OCI-LY1 (cell line): ENCODE measurements at regions not wholly inside any gene's neighbourhood (a gene's known extent, or its start where the extent isn't known, plus 50 kb on each side); places are given as distances from the start of the nearest gene placed in this dataset.

Source experiments
- H2AFZ ChIP-seq: fragments of 200-600 bp; sonication (generic), shearing (Covaris generic); 2 replicates; pipeline ENCODE4 v1.6.0; 2014; ENCODE audit warnings: antibody characterized with exemption, mild to moderate bottlenecking, low read length
- H3F3A ChIP-seq: fragments of 200-600 bp; sonication (generic), shearing (Covaris generic); 2 replicates; pipeline ENCODE4 v1.6.0; 2014; ENCODE audit warnings: mild to moderate bottlenecking, antibody characterized with exemption, low read length, moderate library complexity; ENCODE audit not compliant: insufficient read depth
- H3K27ac ChIP-seq: fragments of 200-600 bp; sonication (generic); 2 replicates; pipeline ENCODE4 v1.5.1; 2014; ENCODE audit warnings: low read length, mixed run types, mild to moderate bottlenecking, low read depth; ENCODE audit not compliant: poor library complexity, severe bottlenecking
- H3K27me3 ChIP-seq: fragments of 200-600 bp; sonication (generic); 2 replicates; pipeline ENCODE4 v1.6.0; 2014; ENCODE audit warnings: antibody characterized with exemption, mild to moderate bottlenecking, low read length, moderate library complexity; ENCODE audit not compliant: insufficient read depth
- H3K36me3 ChIP-seq: fragments of 200-600 bp; sonication (generic); 2 replicates; pipeline ENCODE4 v1.6.1; 2014; ENCODE audit warnings: mild to moderate bottlenecking, antibody characterized with exemption, low read length, moderate library complexity, mixed read lengths; ENCODE audit not compliant: insufficient read depth
- H3K4me1 ChIP-seq: fragments of 200-600 bp; sonication (generic); 2 replicates; pipeline ENCODE4 v1.5.1; 2014; ENCODE audit warnings: mild to moderate bottlenecking, low read length, moderate library complexity; ENCODE audit not compliant: insufficient read depth, severe bottlenecking
- H3K4me2 ChIP-seq: fragments of 200-600 bp; sonication (generic), shearing (Covaris generic); 2 replicates; pipeline ENCODE4 v1.6.1; 2014; ENCODE audit warnings: low read length
- H3K4me3 ChIP-seq: fragments of 200-600 bp; sonication (generic); 2 replicates; pipeline ENCODE4 v1.5.1; 2014; ENCODE audit warnings: low read length, low read depth, mild to moderate bottlenecking, mixed read lengths; ENCODE audit not compliant: poor library complexity, severe bottlenecking
- H3K79me2 ChIP-seq: fragments of 200-600 bp; shearing (Covaris generic); 2 replicates; pipeline ENCODE4 v1.6.1; 2016; ENCODE audit warnings: mixed run types, low read length, mixed read lengths; ENCODE audit not compliant: insufficient read depth
- H3K9ac ChIP-seq: fragments of 200-600 bp; sonication (generic), shearing (Covaris generic); 2 replicates; pipeline ENCODE4 v1.6.1; 2014; ENCODE audit warnings: mild to moderate bottlenecking, low read length, mixed read lengths
- H3K9me2 ChIP-seq: fragments of 200-600 bp; sonication (generic), shearing (Covaris generic); 2 replicates; pipeline ENCODE4 v1.6.1; 2014; ENCODE audit warnings: low read depth, mild to moderate bottlenecking, low read length, mixed read lengths
- H3K9me3 ChIP-seq: fragments of 200-600 bp; shearing (Covaris generic); 2 replicates; pipeline ENCODE4 v1.6.1; 2014; ENCODE audit warnings: low read length, mixed read lengths
- H4K20me1 ChIP-seq: fragments of 200-600 bp; sonication (generic), shearing (Covaris generic); 2 replicates; pipeline ENCODE4 v1.6.0; 2016; ENCODE audit warnings: mild to moderate bottlenecking, low read length; ENCODE audit not compliant: insufficient read depth
- EZH2 ChIP-seq: fragments of 200-600 bp; sonication (generic), shearing (Covaris generic); IDR thresholded peaks from 2 replicates; pipeline ENCODE4 v1.8.0; 2017; ENCODE audit warnings: borderline replicate concordance, mixed run types, mild to moderate bottlenecking, antibody characterized with exemption, low read length, moderate library complexity, mixed read lengths
- TF ChIP-seq, protein P1 (sequence below): fragments of 200-600 bp; sonication (generic), shearing (Covaris generic); IDR thresholded peaks from 2 replicates; pipeline ENCODE4 v1.5.1; 2017; ENCODE audit warnings: mild to moderate bottlenecking, antibody characterized with exemption, low read length, moderate library complexity, mixed read lengths

GRCh38 chr9:18208166-18209059 is 265.5 kb upstream of the ADAMTSL1 start:
- Histone ChIP-seq H3K27me3 (no peaks in the 10 kb centered on the region), H3K4me1 (no peaks in the 10 kb centered on the region), H3K4me3 (no peak overlapping the region), H4K20me1 (no peaks in the 10 kb centered on the region), H3K27ac (no peak overlapping the region), H3K9me3 (no peaks in the 10 kb centered on the region), H3F3A (no peaks in the 10 kb centered on the region), H3K36me3 (no peaks in the 10 kb centered on the region), H3K4me2 (no peak overlapping the region), H3K9me2 (no peaks in the 10 kb centered on the region), H2AFZ (no peak overlapping the region), H3K79me2 (no peaks in the 10 kb centered on the region), H3K9ac (no peak overlapping the region)
- TF ChIP-seq EZH2, result no peak
- TF ChIP-seq, protein P1, sequence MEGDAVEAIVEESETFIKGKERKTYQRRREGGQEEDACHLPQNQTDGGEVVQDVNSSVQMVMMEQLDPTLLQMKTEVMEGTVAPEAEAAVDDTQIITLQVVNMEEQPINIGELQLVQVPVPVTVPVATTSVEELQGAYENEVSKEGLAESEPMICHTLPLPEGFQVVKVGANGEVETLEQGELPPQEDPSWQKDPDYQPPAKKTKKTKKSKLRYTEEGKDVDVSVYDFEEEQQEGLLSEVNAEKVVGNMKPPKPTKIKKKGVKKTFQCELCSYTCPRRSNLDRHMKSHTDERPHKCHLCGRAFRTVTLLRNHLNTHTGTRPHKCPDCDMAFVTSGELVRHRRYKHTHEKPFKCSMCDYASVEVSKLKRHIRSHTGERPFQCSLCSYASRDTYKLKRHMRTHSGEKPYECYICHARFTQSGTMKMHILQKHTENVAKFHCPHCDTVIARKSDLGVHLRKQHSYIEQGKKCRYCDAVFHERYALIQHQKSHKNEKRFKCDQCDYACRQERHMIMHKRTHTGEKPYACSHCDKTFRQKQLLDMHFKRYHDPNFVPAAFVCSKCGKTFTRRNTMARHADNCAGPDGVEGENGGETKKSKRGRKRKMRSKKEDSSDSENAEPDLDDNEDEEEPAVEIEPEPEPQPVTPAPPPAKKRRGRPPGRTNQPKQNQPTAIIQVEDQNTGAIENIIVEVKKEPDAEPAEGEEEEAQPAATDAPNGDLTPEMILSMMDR, result peak; percentile 30; the same call in 1 of the 2 replicates

DNA sequence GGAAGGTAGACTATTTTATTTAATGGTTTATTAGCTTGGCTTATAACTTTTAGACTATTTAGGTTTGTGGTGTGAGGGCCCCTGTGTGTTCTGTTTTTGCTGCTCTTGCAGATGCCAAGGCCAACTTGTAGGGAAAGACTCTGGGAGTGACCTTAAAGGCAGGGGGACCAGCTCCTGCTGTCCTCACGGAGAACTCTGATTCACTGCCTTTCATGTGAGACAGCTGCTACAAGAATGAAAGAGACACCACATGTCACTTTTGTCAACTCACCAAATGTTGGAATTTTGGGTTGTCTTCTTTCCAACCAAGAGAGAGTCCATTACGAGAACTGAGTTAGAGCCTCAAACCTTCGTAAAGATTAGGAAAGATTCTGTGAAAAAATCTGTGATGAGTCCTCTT is 258.3 kb upstream of the ADAMTSL1 start:
- no peaks in the 10 kb centered on the region for H3F3A ChIP-seq
- H3K4me3 ChIP-seq, result no peak overlapping the region
- no peaks in the 10 kb centered on the region for H4K20me1 ChIP-seq
- no peak overlapping the region for H2AFZ ChIP-seq
- H3K36me3 ChIP-seq, result no peaks in the 10 kb centered on the region
- H3K4me1 ChIP-seq, result no peaks in the 10 kb centered on the region
- H3K27ac ChIP-seq, result no peak overlapping the region
- H3K9ac ChIP-seq, result no peak overlapping the region
- no peaks in the 10 kb centered on the region for H3K27me3 ChIP-seq
- H3K4me2 ChIP-seq, result no peak overlapping the region
- TF ChIP-seq EZH2, result no peak
- TF ChIP-seq, protein P1, result no peak
- H3K9me2 ChIP-seq, result no peaks in the 10 kb centered on the region
- H3K79me2 ChIP-seq, result no peaks in the 10 kb centered on the region
- H3K9me3 ChIP-seq, result no peaks in the 10 kb centered on the region

DNA sequence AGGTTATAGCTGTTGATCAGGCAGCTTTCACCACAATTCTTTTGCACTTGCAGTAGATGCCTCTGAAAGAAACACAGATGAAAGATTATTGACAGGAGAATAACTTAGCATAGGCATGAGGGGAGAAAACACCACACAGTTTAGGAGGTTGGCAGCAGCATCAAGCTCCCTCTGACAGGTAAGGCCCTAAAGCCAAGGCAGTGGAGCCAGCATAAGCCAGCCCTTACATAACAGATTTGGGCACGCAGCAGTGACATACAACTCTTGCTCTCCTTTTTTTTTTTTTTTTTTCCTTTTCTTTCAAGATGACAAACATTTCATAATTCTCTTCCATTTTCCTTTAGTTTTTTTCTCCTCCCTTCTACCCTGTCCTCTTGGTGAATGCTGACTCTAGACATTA is 257.6 kb upstream of the ADAMTSL1 start:
- Histone ChIP-seq H3K9ac (no peak overlapping the region), H2AFZ (no peak overlapping the region), H3K4me1 (no peaks in the 10 kb centered on the region), H3K27me3 (no peaks in the 10 kb centered on the region), H3K4me3 (no peak overlapping the region), H3K9me2 (no peaks in the 10 kb centered on the region), H3K36me3 (no peaks in the 10 kb centered on the region), H4K20me1 (no peaks in the 10 kb centered on the region), H3K4me2 (no peak overlapping the region), H3K79me2 (no peaks in the 10 kb centered on the region), H3K27ac (no peak overlapping the region), H3F3A (no peaks in the 10 kb centered on the region), H3K9me3 (no peaks in the 10 kb centered on the region)
- TF ChIP-seq, protein P1, result no peak
- no peak for TF ChIP-seq EZH2
